ENCODE measurements at regions not wholly inside any gene's neighbourhood (a gene's known extent, or its start where the extent isn't known, plus 50 kb on each side); places are given as distances from the start of the nearest gene placed in this dataset.

GRCh38 chr6:137664183-137664582 lies 170.0 kb upstream of the OLIG3 start:
- no peak for TF ChIP-seq CTCF (IDR thresholded peaks at IDR 0.05)
- TF ChIP-seq POLR2A (IDR thresholded peaks at IDR 0.05) = no peak
